Loucy (cell line): ENCODE measurements at regions not wholly inside any gene's neighbourhood (a gene's known extent, or its start where the extent isn't known, plus 50 kb on each side); places are given as distances from the start of the nearest gene placed in this dataset.

Experiments used
- H2AFZ ChIP-seq: fragments of 200-600 bp; sonication (generic); 2 replicates; pipeline ENCODE4 v1.6.0; 2016; ENCODE audit warnings: antibody characterized with exemption, mild to moderate bottlenecking, low read length, moderate library complexity
- H3F3A ChIP-seq: fragments of 200-600 bp; 2 replicates; pipeline ENCODE4 v1.6.0; 2016; ENCODE audit warnings: antibody characterized with exemption, low read depth, mild to moderate bottlenecking
- H3K27me3 ChIP-seq: fragments of 200-600 bp; sonication (generic); 2 replicates; pipeline ENCODE4 v1.6.1; 2014; ENCODE audit warnings: low read length, mild to moderate bottlenecking; ENCODE audit not compliant: insufficient read depth, poor library complexity, severe bottlenecking
- H3K36me3 ChIP-seq: fragments of 200-600 bp; sonication (generic); 2 replicates; pipeline ENCODE4 v1.6.1; 2016; ENCODE audit warnings: low read length; ENCODE audit not compliant: insufficient read depth
- H3K4me1 ChIP-seq: fragments of 200-600 bp; sonication (generic); 2 replicates; pipeline ENCODE4 v1.5.1; 2014; ENCODE audit warnings: low read length, mild to moderate bottlenecking; ENCODE audit not compliant: insufficient read depth, poor library complexity, severe bottlenecking
- H3K4me2 ChIP-seq: fragments of 200-600 bp; sonication (generic); 2 replicates; pipeline ENCODE4 v1.6.0; 2014; ENCODE audit warnings: antibody characterized with exemption, low read length, low read depth, mild to moderate bottlenecking; ENCODE audit not compliant: poor library complexity, severe bottlenecking
- H3K4me3 ChIP-seq: fragments of 200-600 bp; sonication (generic); 2 replicates; pipeline ENCODE4 v1.5.1; 2014; ENCODE audit warnings: low read length, mild to moderate bottlenecking, mixed read lengths; ENCODE audit not compliant: poor library complexity, severe bottlenecking
- H3K79me2 ChIP-seq: fragments of 200-600 bp; sonication (generic); 2 replicates; pipeline ENCODE4 v1.6.1; 2014; ENCODE audit warnings: low read length; ENCODE audit not compliant: insufficient read depth
- H3K9ac ChIP-seq: fragments of 200-600 bp; sonication (generic); 2 replicates; pipeline ENCODE4 v1.6.0; 2014; ENCODE audit warnings: mild to moderate bottlenecking, low read depth, low read length, moderate library complexity; ENCODE audit not compliant: poor library complexity, severe bottlenecking
- H3K9me2 ChIP-seq: fragments of 200-600 bp; sonication (generic); replicated peaks from 2 replicates; pipeline ENCODE4 v1.6.1; 2016; ENCODE audit warnings: low read depth, low read length, mixed read lengths
- H3K9me3 ChIP-seq: fragments of 200-600 bp; sonication (generic); 2 replicates; pipeline ENCODE4 v1.6.1; 2014; ENCODE audit warnings: mild to moderate bottlenecking, antibody characterized with exemption, low read length, low read depth; ENCODE audit not compliant: insufficient read depth
- H4K20me1 ChIP-seq: fragments of 200-600 bp; sonication (generic); 2 replicates; pipeline ENCODE4 v1.6.0; 2014; ENCODE audit warnings: antibody characterized with exemption, low read length, mild to moderate bottlenecking; ENCODE audit not compliant: insufficient read depth, poor library complexity, severe bottlenecking
- CTCF ChIP-seq: fragments of 200-600 bp; sonication (generic); conservative IDR thresholded peaks from 2 replicates; pipeline ENCODE4 v1.5.1; 2014; ENCODE audit warnings: mild to moderate bottlenecking, antibody characterized with exemption, low read length
- EZH2phosphoT487 ChIP-seq: fragments of 200-600 bp; IDR thresholded peaks from 2 replicates; pipeline ENCODE4 v1.6.1; 2018; ENCODE audit warnings: antibody characterized with exemption, mild to moderate bottlenecking, moderate library complexity, borderline replicate concordance

DNA sequence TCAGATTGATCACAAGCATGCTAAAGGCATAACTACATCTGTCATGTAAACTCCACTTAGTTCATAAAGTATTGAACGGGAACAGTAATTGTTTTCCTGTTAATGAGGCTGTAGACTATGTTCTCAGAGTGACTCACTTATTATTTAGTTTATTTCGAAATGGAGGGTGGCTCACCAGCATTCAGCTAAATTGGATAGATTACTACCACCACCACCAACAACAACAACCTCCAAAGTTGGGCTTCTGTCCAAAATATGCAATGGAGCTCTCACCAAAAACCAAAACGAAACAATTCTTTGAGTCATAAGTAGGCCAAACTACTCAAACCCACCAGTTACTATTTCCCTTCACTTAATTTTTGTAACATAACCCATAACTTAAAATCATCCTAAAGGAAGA is 127.9 kb upstream of the NRBF2 start:
- Histone ChIP-seq H3K4me3 (no peak overlapping the region), H3K4me1 (no peaks in the 10 kb centered on the region), H3K9ac (no peak overlapping the region), H2AFZ (no peak overlapping the region), H3K4me2 (no peak overlapping the region), H3K79me2 (no peaks in the 10 kb centered on the region), H3K9me2 (no peaks in the 10 kb centered on the region), H3K36me3 (no peaks in the 10 kb centered on the region), H3F3A (no peaks in the 10 kb centered on the region), H3K27me3 (no peaks in the 10 kb centered on the region), H4K20me1 (no peaks in the 10 kb centered on the region), H3K9me3 (no peaks in the 10 kb centered on the region)
- TF ChIP-seq EZH2phosphoT487 (no peak), CTCF (no peak)

GRCh38 chr10:63003816-63004453 is 129.2 kb upstream of the NRBF2 start:
- no peak overlapping the region for H3K4me2 ChIP-seq

GRCh38 chr10:62996925-62997324 is 136.2 kb upstream of the NRBF2 start:
- Histone ChIP-seq H3K9me2 (no peaks in the 10 kb centered on the region), H3K4me2 (no peak overlapping the region), H3K9ac (no peak overlapping the region), H3K4me3 (no peak overlapping the region), H3K9me3 (no peaks in the 10 kb centered on the region), H2AFZ (no peak overlapping the region), H3K36me3 (no peaks in the 10 kb centered on the region), H3K79me2 (no peaks in the 10 kb centered on the region), H4K20me1 (no peaks in the 10 kb centered on the region), H3K4me1 (no peaks in the 10 kb centered on the region), H3K27me3 (no peaks in the 10 kb centered on the region), H3F3A (no peaks in the 10 kb centered on the region)
- TF ChIP-seq CTCF (no peak), EZH2phosphoT487 (no peak)

More at GRCh38 chr10:63003816-63004453, 129.2 kb upstream of the NRBF2 start:
- no peaks in the 10 kb centered on the region for H3F3A ChIP-seq
- TF ChIP-seq EZH2phosphoT487 (no peak), CTCF (peak; percentile 56)
- no peak overlapping the region for H3K4me3 ChIP-seq
- no peaks in the 10 kb centered on the region for H4K20me1 ChIP-seq
- H3K27me3 ChIP-seq = no peaks in the 10 kb centered on the region
- no peak overlapping the region for H3K9ac ChIP-seq
- no peaks in the 10 kb centered on the region for H3K36me3 ChIP-seq
- H3K4me1 ChIP-seq = no peaks in the 10 kb centered on the region
- H3K79me2 ChIP-seq = no peaks in the 10 kb centered on the region
- H3K9me3 ChIP-seq = no peaks in the 10 kb centered on the region
- H2AFZ ChIP-seq = no peak overlapping the region
- no peaks in the 10 kb centered on the region for H3K9me2 ChIP-seq
